HG03439 (cell line): ENCODE measurements at regions not wholly inside any gene's neighbourhood (a gene's known extent, or its start where the extent isn't known, plus 50 kb on each side); places are given as distances from the start of the nearest gene placed in this dataset.

Experiments used
- ATAC-seq: cut with Tn5 transposase; IDR thresholded peaks from one replicate; pipeline ENCODE4 v1.9.1; 2021; ENCODE audit warnings: mild to moderate bottlenecking, moderate library complexity; ENCODE audit not compliant: unreplicated experiment

- ATAC-seq: no peak
These were observed 115.8 kb downstream of the ETNK1 start for GRCh38 chr12:22740656-22741355.

GRCh38 chr12:22743700-22744099, 118.7 kb downstream of the ETNK1 start:
- ATAC-seq: no peak

GRCh38 chr12:22744197-22744596, 119.2 kb downstream of the ETNK1 start:
- ATAC-seq: no peak

GRCh38 chr12:22746720-22747119, 121.7 kb downstream of the ETNK1 start:
- no peak for ATAC-seq

GRCh38 chr12:22755629-22756028, 130.7 kb downstream of the ETNK1 start:
- no peak for ATAC-seq

GRCh38 chr12:22759769-22760674, 135.1 kb downstream of the ETNK1 start:
- ATAC-seq: no peak

DNA sequence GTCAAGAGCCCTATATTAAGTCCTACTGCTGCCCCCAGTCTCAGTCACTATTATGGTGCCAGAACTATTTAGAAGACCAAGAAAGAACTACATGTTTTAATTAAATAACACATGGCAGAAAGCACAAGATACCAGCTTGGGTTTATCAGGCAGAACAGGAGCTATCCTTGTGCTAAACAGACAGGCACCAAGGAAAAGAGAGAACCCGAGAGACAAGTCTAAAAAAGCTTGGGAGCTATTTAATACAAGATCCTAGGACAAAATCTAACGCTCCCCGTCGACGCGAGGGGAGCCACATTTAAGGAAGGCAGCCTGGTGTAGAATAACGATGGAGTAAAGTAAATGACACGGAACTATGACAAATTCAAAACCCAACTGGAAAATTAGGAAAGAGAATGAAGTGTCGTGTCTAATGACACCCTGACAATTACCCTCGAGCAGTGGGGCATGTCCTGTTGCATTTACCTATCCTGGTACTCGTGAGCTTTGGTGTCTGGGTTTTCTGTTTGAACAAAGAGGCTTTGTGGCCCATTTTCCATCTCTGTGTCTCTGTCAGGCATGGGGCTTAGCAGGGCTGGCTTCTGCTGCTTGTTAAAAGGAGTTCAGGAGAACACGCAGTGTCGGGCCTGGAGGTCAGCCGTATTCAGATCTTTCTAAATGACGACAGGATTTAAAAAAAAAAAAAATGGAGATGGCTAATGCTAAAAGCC, 140.6 kb downstream of the ETNK1 start:
- no peak for ATAC-seq

GRCh38 chr12:22766911-22767420, 142.0 kb downstream of the ETNK1 start:
- ATAC-seq: no peak

GRCh38 chr12:22781339-22781738, 156.4 kb downstream of the ETNK1 start:
- ATAC-seq: no peak

DNA sequence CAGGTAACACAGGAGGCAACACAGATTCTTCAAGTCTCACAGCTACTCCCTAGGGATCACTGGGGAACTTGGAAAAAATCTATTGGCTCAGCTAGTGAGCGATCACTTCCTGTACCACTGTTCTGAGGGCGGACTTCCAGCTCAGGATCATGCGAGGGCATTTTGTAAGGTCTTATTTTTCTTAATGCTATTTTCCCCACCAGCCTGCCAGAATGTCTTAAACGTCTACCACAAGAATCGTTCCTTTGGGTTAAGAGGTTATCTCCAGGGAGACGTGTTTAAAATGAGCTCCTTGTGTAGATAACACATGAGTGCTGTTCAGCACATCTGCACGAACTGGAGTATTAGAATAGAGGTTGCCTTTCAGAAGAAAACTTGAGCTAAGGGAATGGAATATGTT, 162.6 kb downstream of the ETNK1 start:
- ATAC-seq: no peak

DNA sequence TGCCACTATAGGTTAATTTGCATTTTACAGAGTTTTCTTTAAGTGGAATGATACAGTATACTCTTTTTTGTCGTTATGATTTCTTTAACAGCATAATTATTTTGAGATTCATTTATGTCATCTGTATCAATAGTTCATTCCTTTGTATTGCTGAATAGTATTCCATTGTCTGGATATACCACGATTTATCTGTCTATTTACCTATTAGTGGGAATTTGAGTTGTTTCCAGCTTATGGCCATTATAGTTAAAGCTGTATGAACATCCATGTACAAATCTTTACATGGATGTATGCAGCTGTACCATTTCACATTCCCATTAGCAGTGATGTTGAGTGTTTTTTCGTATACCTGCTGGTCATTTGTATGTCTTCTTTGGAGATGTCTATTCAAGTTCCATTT, 163.9 kb downstream of the ETNK1 start:
- no peak for ATAC-seq

DNA sequence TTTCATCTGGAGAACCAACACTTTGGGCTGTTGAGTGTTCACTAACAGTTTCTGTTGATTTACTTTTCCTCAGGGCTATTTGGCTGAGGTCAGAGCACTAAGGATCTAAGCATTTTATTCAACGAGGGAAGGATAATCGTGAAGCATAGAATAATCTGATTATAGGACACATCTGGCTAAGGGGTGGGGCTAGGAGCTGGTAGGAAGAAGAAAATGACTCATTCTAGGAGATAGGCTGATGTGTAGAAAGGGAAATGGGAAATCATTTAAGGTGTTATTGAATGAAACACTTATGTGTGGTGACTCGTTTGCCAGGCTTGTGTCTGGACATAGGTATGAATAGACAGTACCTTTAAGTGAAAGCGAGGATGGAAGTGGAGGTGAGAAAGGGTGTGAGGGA, 167.2 kb downstream of the ETNK1 start:
- no peak for ATAC-seq

- no peak for ATAC-seq
These were observed 169.0 kb downstream of the ETNK1 start for GRCh38 chr12:22794017-22794416.

DNA sequence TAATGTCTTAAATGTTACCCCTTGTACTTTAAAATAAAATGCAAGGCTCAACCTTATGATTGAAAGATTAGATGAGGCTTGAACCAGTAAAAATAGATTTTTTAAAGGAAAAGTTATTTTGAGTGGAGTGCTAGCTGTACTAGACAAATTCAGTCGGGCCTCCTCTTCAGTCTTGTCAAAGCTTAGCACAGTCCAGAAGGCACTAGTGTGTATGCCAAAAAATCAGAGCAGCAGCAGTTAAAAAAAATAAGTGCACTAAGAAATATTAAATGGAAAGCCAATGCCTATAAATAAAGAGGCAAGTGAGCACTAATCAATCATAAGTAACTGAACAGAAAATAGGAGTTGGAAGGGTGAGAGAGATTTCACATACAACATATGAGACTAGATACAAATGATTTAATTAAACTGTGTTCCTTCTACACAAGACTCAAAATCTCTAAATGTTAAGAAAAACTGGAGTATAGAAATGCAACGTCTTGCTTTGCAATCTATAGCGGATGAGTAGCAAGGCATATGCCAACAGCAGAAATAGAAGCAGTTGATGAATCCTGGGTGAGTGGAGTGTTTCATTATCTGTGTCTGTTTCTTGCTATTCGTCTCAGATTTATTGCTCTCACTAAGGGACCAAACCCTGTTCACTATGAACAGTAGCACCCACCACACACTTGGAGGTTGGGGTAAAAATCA, 172.1 kb downstream of the ETNK1 start:
- no peak for ATAC-seq

DNA sequence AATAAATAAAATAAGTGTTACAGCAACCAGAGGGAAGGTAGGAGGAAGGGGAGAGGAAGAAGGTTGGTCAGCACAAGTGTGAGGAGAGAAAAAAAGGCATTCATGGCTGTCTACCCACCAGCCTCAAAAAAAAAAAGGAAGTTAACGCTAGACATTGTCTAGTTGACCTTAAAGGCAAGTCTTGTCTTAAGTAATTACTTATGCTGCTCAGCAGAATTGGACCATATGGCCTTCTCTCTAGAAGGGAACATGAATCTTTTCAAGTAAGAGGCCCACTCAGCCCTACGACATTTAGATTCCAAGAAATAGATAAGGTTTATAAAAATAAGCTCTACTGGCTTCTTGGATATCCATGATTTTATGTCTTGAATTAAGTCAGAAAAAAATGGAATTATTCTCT, 172.7 kb downstream of the ETNK1 start:
- no peak for ATAC-seq

DNA sequence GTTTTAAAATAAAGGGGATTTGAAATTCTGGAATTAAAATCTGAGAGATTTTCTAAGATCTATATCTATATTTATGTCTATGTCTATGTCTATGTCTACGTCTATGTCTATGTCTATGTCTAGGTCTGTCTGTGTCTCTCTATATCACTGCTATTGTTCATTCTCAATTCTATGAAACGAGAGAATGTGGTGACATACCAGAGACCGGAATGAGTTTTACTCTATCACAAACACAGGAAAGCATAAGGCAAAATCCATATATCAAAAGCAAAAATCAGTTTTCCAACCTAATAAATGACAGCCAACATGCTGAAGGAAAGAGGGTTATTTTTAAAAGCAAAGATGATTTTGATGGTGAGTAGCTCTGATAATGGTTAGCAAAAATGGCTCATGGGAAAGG, 173.1 kb downstream of the ETNK1 start:
- ATAC-seq: no peak

DNA sequence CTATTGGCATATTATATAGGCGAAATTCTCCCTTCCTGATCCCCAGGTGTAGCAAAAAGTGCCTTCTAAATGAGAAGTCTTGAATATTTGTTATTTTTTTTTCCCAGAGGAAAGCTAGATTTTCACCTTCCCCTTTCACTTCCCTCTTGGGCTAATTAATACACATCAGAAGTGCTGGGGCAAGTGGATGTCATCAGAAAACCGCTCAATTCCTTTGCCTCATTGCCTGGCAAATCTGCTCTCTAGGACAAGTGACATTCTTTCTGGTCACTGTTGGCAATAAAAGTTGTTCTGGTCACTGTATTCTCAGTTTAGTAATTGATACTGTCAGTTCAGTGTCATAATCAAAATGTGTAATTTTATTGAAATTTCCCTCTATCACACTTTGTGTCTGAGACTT, 174.5 kb downstream of the ETNK1 start:
- ATAC-seq: no peak

DNA sequence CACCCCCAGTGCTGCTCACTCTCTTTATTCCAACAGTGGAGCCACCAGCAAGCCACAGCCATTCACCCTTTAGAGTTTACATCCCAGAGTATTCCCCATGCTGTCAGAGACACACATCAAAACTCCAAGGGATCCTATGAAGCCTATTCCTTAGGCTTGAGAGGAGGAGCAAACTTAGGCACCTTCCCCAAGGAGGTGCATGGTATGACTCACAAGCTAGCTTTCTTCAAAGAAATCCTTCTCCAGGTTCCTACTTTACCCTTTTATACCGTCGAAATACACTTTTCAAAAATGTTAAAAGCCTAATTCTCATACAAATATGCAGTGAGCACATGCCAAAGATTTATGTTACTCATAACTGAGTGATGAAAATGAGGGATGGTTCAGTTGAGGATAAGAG, 175.4 kb downstream of the ETNK1 start:
- ATAC-seq: no peak

GRCh38 chr12:22802883-22803630, 178.1 kb downstream of the ETNK1 start:
- no peak for ATAC-seq

DNA sequence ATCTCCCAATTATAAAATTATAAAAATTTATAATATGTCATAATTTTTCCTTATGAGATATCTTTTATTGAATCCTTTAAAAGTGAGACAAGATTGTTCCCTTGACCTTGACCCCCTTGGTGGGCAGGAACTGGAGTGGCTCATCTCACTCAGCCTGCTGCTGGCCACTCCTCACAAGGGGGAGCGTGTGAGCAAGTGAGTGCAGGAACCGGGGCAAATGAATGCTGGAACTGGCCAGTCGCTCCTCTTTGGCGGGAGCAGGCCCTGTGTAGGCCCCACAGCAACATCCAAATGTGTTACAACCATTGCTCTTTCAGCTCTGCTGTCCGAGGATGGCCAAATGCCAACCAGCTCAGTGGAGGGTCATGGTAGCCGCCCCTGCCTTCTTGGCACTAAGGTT, 178.8 kb downstream of the ETNK1 start:
- no peak for ATAC-seq
